ENCODE measurements at regions not wholly inside any gene's neighbourhood (a gene's known extent, or its start where the extent isn't known, plus 50 kb on each side); places are given as distances from the start of the nearest gene placed in this dataset.

DNA sequence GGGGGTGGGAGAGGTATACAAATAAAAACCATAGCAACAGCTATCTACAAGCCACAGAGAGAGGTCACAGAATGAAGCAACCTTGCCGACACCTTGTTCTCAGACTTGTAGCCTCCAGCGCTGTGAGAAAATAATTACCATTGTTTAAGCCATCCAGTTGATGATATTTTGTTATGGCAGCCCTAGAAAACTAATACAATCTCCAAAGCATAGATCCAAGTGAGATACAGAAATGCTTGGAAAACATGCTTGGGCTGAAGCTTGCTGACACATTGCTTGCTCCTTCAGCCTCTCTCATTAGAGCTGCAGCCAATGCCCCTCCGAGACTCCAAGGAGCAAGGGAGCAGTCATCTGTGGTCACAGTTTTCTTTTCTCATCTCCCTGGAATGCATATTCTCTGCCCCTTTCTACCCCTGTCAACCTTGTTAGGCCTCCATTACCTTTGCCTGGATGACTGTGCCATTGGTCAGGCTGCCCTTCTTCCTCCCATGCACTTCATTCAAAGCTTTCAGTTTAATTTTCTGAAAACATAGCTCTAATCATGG, 401.4 kb upstream of the KLF4 start:
- Mint-ChIP-seq H3K4me1 (no peaks in the 10 kb centered on the region), H3K9me3 (peaks cover 7% of the 10 kb centered on the region), H3K4me3 (no peak overlapping the region), H3K36me3 (ENCODE audit: low read depth) (no peaks in the 10 kb centered on the region), H3K27me3 (no peaks in the 10 kb centered on the region), H3K27ac (no peak overlapping the region)
- intact Hi-C loops (cut with micrococcal nuclease): no loop called here
- no peak for DNase-seq

DNA sequence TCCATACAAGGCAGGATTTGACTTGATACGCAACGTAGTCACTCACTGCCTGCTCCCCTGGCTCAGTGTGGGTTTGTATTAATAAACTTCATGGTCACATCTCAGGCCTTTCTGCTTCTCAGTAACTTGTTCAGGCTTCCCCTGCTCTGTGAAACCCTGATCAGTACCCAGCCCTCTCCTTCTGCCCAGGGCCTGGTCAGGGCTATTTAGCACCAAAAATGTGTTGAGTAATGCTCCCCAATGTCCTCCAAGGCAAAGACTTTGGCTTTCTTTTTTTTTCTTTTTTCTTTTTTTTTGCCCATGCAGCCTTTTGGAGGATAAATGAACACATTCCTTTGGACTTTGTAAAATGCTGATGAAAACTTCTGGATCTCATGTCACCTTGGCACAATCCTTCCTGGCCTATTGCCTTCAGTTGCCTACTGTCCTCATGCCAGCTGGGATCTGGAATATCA, 399.2 kb upstream of the KLF4 start:
- no peaks in the 10 kb centered on the region for H3K4me1 Mint-ChIP-seq
- intact Hi-C loops (cut with micrococcal nuclease): no loop called here
- no peak for DNase-seq
- H3K36me3 Mint-ChIP-seq (ENCODE audit: low read depth): no peaks in the 10 kb centered on the region
- peaks cover 7% of the 10 kb centered on the region for H3K9me3 Mint-ChIP-seq
- H3K27me3 Mint-ChIP-seq: no peaks in the 10 kb centered on the region
- no peak overlapping the region for H3K4me3 Mint-ChIP-seq
- H3K27ac Mint-ChIP-seq: no peak overlapping the region

DNA sequence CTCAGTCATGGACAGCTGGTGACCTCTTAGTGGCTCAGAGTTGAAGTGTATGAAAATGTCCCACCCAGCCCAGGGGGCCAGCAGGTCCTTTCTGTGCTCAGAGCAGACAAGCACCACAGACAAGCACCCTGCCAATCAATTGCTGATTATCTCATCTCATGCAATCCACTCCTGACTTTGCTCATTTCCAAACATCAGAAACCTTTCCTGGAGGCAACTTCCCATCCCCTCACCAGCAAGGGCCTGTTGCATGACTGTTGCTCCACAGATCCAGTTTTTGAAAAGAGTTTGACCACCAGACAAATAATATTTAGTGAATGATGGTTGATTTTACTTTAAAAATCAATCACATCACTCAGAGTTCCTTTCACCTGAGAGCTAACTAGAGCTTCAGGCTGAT, 397.3 kb upstream of the KLF4 start:
- Mint-ChIP-seq H3K4me3 (no peak overlapping the region), H3K4me1 (no peaks in the 10 kb centered on the region), H3K9me3 (peaks cover 7% of the 10 kb centered on the region), H3K27me3 (no peaks in the 10 kb centered on the region), H3K27ac (no peak overlapping the region), H3K36me3 (ENCODE audit: low read depth) (no peaks in the 10 kb centered on the region)
- no peak for DNase-seq
- intact Hi-C loops (cut with micrococcal nuclease): no loop called here

DNA sequence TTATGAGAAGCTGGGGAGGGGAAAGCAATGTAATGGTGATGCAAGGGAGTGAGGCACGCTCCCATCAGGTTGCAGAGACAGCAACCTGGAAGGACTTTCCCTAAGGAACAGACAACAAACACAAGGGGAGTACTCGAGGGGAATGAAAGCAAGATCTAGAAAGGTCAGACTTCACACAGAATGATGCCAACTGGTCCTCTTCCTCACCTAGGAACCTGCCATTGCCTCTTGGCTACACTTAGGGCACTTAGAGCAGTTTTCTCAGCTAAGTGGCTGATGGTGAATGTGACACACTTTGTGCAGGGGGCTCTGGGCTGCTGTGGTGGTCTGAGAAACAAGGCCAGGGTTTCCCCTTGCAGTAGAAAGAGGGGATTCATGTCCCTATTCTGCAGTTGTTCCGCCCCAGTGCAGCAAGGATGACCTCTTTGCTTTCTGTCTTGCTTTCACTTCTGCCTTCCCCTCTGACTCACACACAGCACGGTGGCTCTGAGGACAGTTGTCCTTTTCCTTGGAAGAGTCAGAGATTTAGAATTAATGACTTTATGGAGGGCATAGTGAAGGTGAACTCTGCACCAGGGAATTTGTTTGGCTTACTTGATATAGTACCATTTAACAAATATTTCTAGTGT, 394.0 kb upstream of the KLF4 start:
- intact Hi-C loops (cut with micrococcal nuclease): no loop called here

DNA sequence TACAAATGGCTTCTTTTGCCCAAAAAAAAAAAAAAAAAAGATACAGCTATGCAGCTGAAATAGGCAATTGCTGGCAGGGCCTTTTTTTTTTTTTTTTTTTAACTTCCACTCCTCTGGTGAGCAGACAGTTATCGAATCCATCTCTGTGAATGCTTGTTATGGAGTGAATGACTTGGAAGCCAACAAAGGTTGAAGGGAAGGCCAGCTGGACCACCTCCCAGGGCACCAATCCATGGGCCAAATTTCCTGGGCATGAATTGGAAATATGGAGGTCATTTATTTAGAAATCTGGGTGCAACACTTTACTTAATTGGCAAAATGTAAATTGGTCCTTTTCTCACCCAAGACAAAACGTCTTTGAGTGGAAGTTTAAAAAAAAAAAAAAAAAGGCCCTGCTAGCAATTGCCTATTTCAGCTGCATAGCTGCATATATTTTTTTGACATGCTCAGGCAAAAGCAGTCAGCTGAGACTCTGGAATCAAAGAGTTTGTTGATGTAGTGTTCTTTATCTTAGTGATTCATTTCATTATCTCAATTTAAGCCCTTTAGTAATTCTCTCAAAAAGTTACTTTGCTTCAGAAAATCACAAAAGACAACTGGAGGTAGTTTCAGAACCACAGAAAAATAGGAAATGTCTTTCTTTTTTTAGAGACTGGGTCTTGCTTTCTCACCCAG, 392.2 kb upstream of the KLF4 start:
- Mint-ChIP-seq H3K9me3 (no peaks in the 10 kb centered on the region), H3K36me3 (ENCODE audit: low read depth) (no peaks in the 10 kb centered on the region), H3K27ac (no peak overlapping the region), H3K4me3 (no peak overlapping the region), H3K4me1 (no peaks in the 10 kb centered on the region), H3K27me3 (no peaks in the 10 kb centered on the region)
- DNase-seq: no peak
- intact Hi-C loops (cut with micrococcal nuclease): no loop called here

More for the DNA sequence above, 394.0 kb upstream of the KLF4 start:
- no peaks in the 10 kb centered on the region for H3K27me3 Mint-ChIP-seq
- no peak for DNase-seq
- H3K4me3 Mint-ChIP-seq: no peak overlapping the region
- no peaks in the 10 kb centered on the region for H3K36me3 Mint-ChIP-seq (ENCODE audit: low read depth)
- no peak overlapping the region for H3K27ac Mint-ChIP-seq
- H3K9me3 Mint-ChIP-seq: no peaks in the 10 kb centered on the region
- no peaks in the 10 kb centered on the region for H3K4me1 Mint-ChIP-seq

DNA sequence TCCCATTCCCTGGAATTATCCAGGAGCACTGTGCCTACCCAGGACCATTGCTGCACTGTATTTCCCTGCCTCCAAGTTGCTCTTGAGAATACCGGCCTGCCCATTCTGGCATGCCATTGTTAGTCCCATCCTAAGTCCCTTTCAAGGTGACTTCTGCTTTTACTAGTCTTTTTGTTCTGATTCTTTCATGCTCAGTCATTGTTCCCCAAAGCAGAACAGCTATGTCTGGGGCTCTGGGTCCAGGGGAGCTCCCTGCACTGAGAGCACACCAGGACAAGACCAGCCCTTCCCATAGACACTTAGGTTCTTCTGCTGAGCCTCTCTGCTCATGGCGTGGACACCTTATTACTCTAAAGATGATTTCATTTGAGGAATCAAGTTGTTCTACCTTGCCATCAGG, 388.9 kb upstream of the KLF4 start:
- Mint-ChIP-seq H3K36me3 (ENCODE audit: low read depth) (no peaks in the 10 kb centered on the region), H3K4me3 (no peak overlapping the region), H3K27ac (no peak overlapping the region), H3K4me1 (no peaks in the 10 kb centered on the region), H3K27me3 (no peaks in the 10 kb centered on the region), H3K9me3 (no peaks in the 10 kb centered on the region)
- intact Hi-C loops (cut with micrococcal nuclease): no loop called here
- no peak for DNase-seq

DNA sequence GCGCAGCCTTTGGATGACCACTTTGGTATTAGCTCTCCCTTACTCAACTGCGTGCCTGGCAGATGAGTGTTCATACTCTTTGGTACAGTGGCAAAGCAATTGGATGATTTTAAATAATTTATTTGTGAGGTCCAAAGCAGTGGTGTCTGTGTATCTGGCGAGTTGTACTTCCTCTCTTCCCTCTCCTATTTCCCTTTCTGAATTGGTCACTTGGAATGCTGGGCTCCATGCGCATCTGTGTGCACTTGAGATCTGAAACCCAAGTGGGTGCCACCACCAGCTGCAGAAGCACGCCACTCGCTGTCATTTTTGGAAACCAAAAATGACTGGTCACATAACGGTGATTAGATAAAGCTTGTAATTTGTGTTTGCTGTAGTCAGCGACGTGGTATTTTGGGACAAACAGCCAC, 386.0 kb upstream of the KLF4 start:
- no peak overlapping the region for H3K4me3 Mint-ChIP-seq
- no peaks in the 10 kb centered on the region for H3K4me1 Mint-ChIP-seq
- no peaks in the 10 kb centered on the region for H3K9me3 Mint-ChIP-seq
- no peaks in the 10 kb centered on the region for H3K27me3 Mint-ChIP-seq
- intact Hi-C loops (cut with micrococcal nuclease): no loop called here
- H3K36me3 Mint-ChIP-seq (ENCODE audit: low read depth): no peaks in the 10 kb centered on the region
- DNase-seq: no peak
- H3K27ac Mint-ChIP-seq: no peak overlapping the region

DNA sequence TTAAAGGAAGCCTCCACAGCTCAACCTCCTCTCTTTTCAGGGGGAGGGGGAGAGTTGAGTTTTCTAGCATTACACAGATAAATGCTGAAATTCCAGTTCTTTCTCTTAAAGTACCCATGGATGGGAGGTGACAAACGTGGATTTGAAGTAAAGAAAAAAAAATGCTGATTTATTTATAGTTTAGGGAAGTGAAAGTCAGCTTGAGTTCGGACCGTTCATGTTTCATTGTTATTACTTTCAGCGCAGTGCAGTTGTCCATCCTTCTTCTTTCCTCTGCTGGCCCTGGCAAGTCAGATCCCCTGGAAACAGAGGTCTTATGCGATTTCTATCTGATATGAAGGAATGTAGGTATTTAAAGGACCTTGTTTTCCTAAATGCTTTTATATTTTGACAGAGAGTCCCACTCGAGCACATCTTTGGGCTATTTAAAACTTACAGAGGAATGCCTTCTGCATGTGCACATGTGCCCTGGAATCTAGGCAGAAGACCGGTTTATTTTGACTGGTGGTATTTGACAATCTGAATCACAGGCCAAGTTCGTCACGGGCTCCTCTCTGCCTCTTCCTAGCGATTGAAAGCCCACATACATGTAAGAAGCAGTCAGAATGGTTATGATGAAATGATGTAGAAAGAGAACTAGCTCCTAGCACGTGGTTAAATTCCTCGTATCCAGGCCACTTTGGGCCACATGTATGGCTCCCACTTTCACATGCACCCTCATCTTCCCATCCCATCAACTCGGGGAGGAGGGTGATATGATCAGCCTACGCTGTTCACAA, 385.2 kb upstream of the KLF4 start:
- H3K27ac Mint-ChIP-seq: no peak overlapping the region
- DNase-seq: no peak
- H3K9me3 Mint-ChIP-seq: no peaks in the 10 kb centered on the region
- no peaks in the 10 kb centered on the region for H3K4me1 Mint-ChIP-seq
- H3K36me3 Mint-ChIP-seq (ENCODE audit: low read depth): no peaks in the 10 kb centered on the region
- intact Hi-C loops (cut with micrococcal nuclease): no loop called here
- H3K27me3 Mint-ChIP-seq: no peaks in the 10 kb centered on the region
- no peak overlapping the region for H3K4me3 Mint-ChIP-seq

DNA sequence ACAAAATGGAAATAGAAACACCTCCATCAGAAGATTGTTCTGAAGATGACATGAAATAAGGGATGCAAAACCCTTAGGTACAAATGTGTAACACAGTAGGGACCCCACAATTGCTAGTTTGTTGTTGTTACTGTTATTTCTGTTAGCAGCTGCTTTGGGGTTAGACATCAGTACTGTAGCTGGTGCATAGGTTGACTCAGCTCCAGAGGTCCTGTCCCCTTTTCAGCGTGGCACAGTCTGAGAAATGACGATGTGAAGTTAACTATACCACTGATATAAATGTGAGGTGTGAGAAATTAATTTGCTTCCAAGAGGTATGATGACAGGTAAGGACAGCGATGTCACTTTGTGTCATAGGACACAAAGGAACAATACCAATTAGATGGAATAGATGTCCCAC, 384.6 kb upstream of the KLF4 start:
- no peak for DNase-seq
- Mint-ChIP-seq H3K27me3 (no peaks in the 10 kb centered on the region), H3K9me3 (no peaks in the 10 kb centered on the region), H3K36me3 (ENCODE audit: low read depth) (no peaks in the 10 kb centered on the region), H3K27ac (no peak overlapping the region), H3K4me1 (no peaks in the 10 kb centered on the region), H3K4me3 (no peak overlapping the region)
- intact Hi-C loops (cut with micrococcal nuclease): no loop called here

DNA sequence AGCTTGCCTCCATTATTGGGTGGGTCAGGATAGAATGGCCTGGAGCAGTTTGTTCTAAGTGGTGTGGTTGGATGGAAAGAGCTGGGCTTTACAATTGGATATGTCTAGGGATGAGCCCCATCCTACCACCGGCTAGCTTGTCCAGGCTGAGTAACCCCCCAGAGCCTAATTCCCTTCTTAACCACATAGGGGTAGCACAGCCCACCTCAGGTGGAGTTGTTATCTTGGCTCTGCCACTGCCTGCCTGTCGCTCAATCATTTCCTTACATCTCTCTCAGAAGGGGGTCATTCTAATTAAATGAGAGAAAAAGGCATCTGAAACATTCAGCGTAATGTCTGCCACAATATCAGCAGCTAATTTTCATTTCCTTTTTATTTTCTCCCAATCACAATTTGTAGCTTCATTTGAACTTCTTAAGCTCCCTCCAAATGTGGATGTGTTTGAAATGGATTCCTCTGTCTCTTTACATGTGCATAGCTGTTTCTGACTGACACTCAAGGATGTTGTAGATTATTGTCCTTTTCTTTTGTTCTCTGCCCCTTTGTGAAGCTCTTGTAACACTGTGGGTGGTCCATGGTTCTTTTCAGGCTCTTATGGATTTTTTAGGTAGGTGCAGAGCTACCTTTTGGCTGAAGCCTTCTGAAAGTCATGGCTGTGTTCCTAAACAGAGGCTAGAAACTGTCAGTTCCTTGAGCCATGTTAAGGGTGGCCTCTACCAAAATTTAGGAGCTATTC, 383.1 kb upstream of the KLF4 start:
- H3K36me3 Mint-ChIP-seq (ENCODE audit: low read depth): no peaks in the 10 kb centered on the region
- H3K9me3 Mint-ChIP-seq: no peaks in the 10 kb centered on the region
- H3K4me3 Mint-ChIP-seq: no peak overlapping the region
- no peak for DNase-seq
- H3K4me1 Mint-ChIP-seq: no peaks in the 10 kb centered on the region
- intact Hi-C loops (cut with micrococcal nuclease): no loop called here
- H3K27ac Mint-ChIP-seq: no peak overlapping the region
- no peaks in the 10 kb centered on the region for H3K27me3 Mint-ChIP-seq

DNA sequence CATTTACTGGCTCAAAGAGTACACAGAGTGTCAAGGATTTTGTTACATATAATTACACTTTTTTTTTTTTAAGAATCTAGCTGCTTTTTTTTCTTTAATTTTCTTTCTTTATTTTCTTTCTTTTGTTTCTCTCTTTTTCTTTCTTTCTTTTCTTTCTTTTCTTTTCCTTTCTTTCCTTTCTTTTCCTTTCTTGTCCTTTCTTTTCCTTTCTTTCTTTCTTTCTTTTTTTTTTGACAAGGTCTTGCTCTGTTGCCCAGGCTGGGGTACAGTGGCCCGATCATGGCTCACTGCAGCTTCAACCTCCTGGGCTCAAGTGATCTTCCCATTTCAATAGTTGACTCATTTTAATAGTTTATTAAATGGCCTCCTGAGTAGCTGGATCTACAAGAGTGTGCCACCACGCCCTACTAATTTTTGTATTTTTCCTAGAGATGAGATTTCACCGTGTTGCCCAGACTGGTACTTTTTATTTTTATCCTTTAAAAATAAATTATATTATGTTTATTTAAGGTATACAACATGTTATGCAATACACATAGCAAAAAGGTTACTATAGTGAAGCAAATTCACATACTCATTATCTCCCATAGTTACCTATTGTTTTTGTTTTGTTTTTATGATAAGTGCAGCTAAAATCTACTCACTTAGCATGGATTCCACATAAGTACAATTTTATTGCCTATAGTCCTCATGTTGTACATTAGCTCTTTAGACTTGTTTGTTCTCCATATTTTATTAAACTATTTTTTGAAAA, 381.5 kb upstream of the KLF4 start:
- Mint-ChIP-seq H3K36me3 (ENCODE audit: low read depth) (no peaks in the 10 kb centered on the region), H3K27ac (no peak overlapping the region), H3K27me3 (no peaks in the 10 kb centered on the region), H3K9me3 (no peaks in the 10 kb centered on the region), H3K4me3 (no peak overlapping the region), H3K4me1 (no peaks in the 10 kb centered on the region)
- intact Hi-C loops (cut with micrococcal nuclease): no loop called here
- DNase-seq: no peak

DNA sequence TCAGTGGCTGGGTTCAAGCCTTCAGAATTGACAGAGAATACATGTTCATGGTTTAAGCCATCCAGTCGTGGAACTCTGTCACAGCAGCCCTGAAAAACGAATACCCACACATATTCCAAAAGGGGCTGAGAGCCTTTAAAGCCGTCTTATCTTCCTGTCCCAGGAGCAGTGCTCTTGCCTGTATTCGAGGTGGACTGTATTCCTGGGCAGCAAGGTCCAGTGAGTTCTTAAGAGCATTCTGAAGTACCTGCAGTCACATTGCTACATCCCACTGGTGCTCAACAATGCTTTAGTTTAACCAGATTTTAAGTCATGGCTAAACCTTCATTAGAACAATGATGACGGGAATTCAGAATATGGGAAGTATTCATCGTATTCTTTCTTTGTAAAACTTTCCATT, 380.7 kb upstream of the KLF4 start:
- intact Hi-C loops (cut with micrococcal nuclease): no loop called here
- Mint-ChIP-seq H3K27me3 (no peaks in the 10 kb centered on the region), H3K9me3 (no peaks in the 10 kb centered on the region), H3K4me3 (no peak overlapping the region), H3K4me1 (no peaks in the 10 kb centered on the region), H3K27ac (no peak overlapping the region), H3K36me3 (ENCODE audit: low read depth) (no peaks in the 10 kb centered on the region)
- DNase-seq: no peak

DNA sequence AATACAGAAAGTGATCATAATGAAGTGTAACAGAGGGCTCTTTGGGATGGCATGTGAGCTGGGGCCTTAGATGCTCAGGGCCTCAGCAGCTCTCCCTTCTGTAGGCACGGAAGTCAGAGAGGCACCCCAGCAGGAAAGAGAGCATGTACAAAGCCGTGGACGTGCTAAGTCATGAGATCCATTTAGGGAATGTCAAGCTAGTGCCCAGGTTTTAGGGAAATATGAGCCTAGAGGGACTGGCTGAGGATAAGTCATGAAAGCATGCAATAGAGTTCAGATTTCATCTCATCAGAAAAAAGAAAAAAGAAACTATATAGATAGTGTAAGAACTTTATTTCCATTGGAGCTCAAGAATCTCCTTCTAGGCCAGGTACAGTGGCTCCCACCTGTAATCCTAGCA, 379.5 kb upstream of the KLF4 start:
- no peak overlapping the region for H3K4me3 Mint-ChIP-seq
- no peak for DNase-seq

More for the DNA sequence above, 379.5 kb upstream of the KLF4 start:
- Mint-ChIP-seq H3K27me3 (no peaks in the 10 kb centered on the region), H3K27ac (no peak overlapping the region), H3K36me3 (ENCODE audit: low read depth) (no peaks in the 10 kb centered on the region), H3K9me3 (no peaks in the 10 kb centered on the region), H3K4me1 (no peaks in the 10 kb centered on the region)
- intact Hi-C loops (cut with micrococcal nuclease): no loop called here

Data from activated CD4-positive, alpha-beta T cell treated with anti-CD3 and anti-CD28 coated beads, Interleukin-2, amount 10 ng/mL, durations not matched to agents 24 days and 14 days (primary cell).